Panc1 (cell line): ENCODE measurements at regions not wholly inside any gene's neighbourhood (a gene's known extent, or its start where the extent isn't known, plus 50 kb on each side); places are given as distances from the start of the nearest gene placed in this dataset.

Experiments used
- ATAC-seq: fragments of 200-7000 bp; cut with Tn5 transposase; 2 replicates; pipeline ENCODE4 v1.9.1; 2020; ENCODE audit warnings: mild to moderate bottlenecking, moderate library complexity
- BruUV-seq: library from RNA; stranded (reverse); fragments of 400-500 nt; replicated peaks from 2 replicates; lab custom pipeline; 2021; lab: Mats Ljungman, UMichigan
- CTCF ChIA-PET: fragments of 300-600 bp; sonication (Branson Sonifier 250); formaldehyde crosslinking; loops from one replicate; lab custom pipeline; 2022; ENCODE audit warnings: antibody characterized with exemption; lab: Charles Lee
- POLR2A ChIA-PET: fragments of 300-600 bp; sonication (Branson Sonifier 250); formaldehyde crosslinking; loops from one replicate; lab custom pipeline; 2022; ENCODE audit warnings: antibody characterized with exemption; lab: Charles Lee
- DNase-seq: peaks from one replicate; pipeline ENCODE4 v3.0.0-alpha.2; 2010; ENCODE audit warnings: low read depth, low spot score
- H3K27ac ChIP-seq: 2 replicates; pipeline ENCODE4 v1.5.1; 2011; ENCODE audit warnings: mild to moderate bottlenecking, low read length, inconsistent platforms
- H3K27me3 ChIP-seq: fragments of 200-500 bp; sonication (Bioruptor generic); 2 replicates; pipeline ENCODE4 v1.6.0; 2014; ENCODE audit warnings: low read length, inconsistent platforms; ENCODE audit not compliant: control insufficient read depth, insufficient read depth
- H3K36me3 ChIP-seq: fragments of 200-500 bp; sonication (Bioruptor generic); 2 replicates; pipeline ENCODE4 v1.5.1; 2014; ENCODE audit warnings: inconsistent platforms, mild to moderate bottlenecking, low read length, moderate library complexity; ENCODE audit not compliant: control insufficient read depth, insufficient read depth
- H3K4me1 ChIP-seq: 2 replicates; pipeline ENCODE4 v1.5.1; 2011; ENCODE audit warnings: inconsistent platforms, mild to moderate bottlenecking, low read length, moderate library complexity; ENCODE audit not compliant: control insufficient read depth, insufficient read depth
- H3K4me3 ChIP-seq, 2 experiments: 2 replicates each; pipeline ENCODE4 v1.5.1; 2011 to 2012; ENCODE audit warnings: low read depth in 2 of 2, low read length in 2 of 2, mild to moderate bottlenecking in 2 of 2, inconsistent platforms in 1 of 2, moderate library complexity in 1 of 2
- H3K9me3 ChIP-seq: fragments of 200-500 bp; sonication (Bioruptor generic); 2 replicates; pipeline ENCODE4 v1.5.1; 2014; ENCODE audit warnings: low read depth, mild to moderate bottlenecking, inconsistent platforms, low read length, moderate library complexity; ENCODE audit not compliant: control insufficient read depth, insufficient read depth
- POLR2AphosphoS5 ChIP-seq: IDR thresholded peaks from 2 replicates; pipeline ENCODE4 v1.6.1; 2012; ENCODE audit warnings: mild to moderate bottlenecking, low read depth, low read length, moderate library complexity
- REST ChIP-seq, 2 experiments: IDR thresholded peaks; 2 replicates each; pipeline ENCODE4 v1.6.1; 2011 to 2012; ENCODE audit warnings: low read depth in 2 of 2, control low read depth in 1 of 2, low read length in 1 of 2, mild to moderate bottlenecking in 1 of 2, moderate library complexity in 1 of 2; ENCODE audit not compliant: insufficient read depth in 1 of 2
- SIN3A ChIP-seq: IDR thresholded peaks from 2 replicates; pipeline ENCODE4 v1.6.1; 2012; ENCODE audit warnings: low read depth, mild to moderate bottlenecking, low read length, moderate library complexity, borderline replicate concordance; ENCODE audit not compliant: insufficient read depth
- TCF7L2 ChIP-seq: IDR thresholded peaks from 2 replicates; pipeline ENCODE4 v1.6.1; 2011; ENCODE audit warnings: mild to moderate bottlenecking, low read depth, low read length, inconsistent platforms
- in situ Hi-C: cut with HindIII; loops from 2 replicates; pipeline ENCODE4 v1.10.0; 2016; ENCODE audit warnings: low sequenced_read_pairs, low pct_unique_long_range_greater_than_20kb
- intact Hi-C: fragments of 100-400 bp; cut with micrococcal nuclease; formaldehyde crosslinking; loops from one replicate; pipeline ENCODE4 v1.10.0; 2022; ENCODE audit not compliant: unreplicated experiment
- TF ChIP-seq, protein P1 (sequence below): fragments of 450-650 bp; IDR thresholded peaks from 2 replicates; pipeline ENCODE4 v1.5.1; 2017; ENCODE audit warnings: mild to moderate bottlenecking

DNA sequence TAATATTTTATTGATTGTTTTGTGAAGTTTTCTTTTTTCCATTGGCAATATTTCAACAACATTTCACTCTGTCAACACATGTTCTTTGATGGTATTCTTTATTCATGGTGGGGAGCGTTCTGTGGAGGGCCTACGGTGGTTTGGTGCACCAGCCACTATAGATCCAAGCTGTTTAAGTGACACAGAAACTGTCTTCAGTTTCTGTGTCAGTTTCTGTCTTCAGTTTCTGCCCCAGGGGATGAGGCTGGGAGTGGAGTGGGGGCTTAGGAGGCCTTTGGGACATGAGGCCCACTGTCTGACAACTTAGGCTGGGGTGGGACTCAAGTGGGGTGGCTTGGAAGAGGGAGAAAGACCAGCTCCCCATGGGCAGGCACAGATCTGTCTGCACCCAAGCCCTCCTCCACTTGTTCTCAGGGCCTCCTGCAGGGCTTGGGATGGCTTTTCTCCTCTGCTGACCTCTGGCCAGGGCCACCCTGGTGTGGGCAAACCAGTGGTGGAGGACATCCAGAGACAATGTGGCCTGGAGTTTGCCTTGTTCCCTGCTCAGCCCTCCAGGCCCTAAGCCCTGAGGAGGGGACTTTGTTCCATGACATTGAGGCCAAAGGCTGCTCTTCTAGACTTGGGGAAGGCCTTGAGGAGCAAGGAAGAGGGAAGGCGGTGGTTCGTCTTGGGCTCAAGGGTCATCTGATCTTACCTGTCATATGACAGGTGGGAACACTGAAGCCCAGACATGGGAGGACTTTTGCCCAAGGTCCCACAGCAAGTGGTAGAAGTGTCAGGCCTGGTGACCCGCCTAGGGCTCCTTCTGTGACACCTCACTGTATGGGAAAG is 60.3 kb upstream of the SMAD6 start:
- Histone ChIP-seq H3K4me1 (no peaks in the 10 kb centered on the region), H3K9me3 (no peaks in the 10 kb centered on the region), H3K36me3 (no peaks in the 10 kb centered on the region), H3K27ac (no peak overlapping the region), H3K4me3 (no peak overlapping the region), H3K27me3 (no peaks in the 10 kb centered on the region)
- intact Hi-C loops (no loop called here), in situ Hi-C loops (no loop called here)
- CTCF ChIA-PET: interaction anchor here (0.7 kb wide), 1 partner anchor 257 kb away, joined by 6 read pairs; no protein-coding TSS in a partner anchor
- ATAC-seq (no peak), DNase-seq (no peak)
- BruUV-seq: no TSS peak
- POLR2A ChIA-PET: interaction anchor here (0.6 kb wide), 1 partner anchor 366 kb away, joined by 3 read pairs; no protein-coding TSS in a partner anchor
- TF ChIP-seq TCF7L2 (no peak), REST (IDR thresholded peaks at IDR 0.05; ENCODE audit: insufficient read depth in 1 of 2, low read depth in 2 of 2, low read length in 1 of 2) (no peak), SIN3A (no peak), POLR2AphosphoS5 (no peak)
- TF ChIP-seq, protein P1, sequence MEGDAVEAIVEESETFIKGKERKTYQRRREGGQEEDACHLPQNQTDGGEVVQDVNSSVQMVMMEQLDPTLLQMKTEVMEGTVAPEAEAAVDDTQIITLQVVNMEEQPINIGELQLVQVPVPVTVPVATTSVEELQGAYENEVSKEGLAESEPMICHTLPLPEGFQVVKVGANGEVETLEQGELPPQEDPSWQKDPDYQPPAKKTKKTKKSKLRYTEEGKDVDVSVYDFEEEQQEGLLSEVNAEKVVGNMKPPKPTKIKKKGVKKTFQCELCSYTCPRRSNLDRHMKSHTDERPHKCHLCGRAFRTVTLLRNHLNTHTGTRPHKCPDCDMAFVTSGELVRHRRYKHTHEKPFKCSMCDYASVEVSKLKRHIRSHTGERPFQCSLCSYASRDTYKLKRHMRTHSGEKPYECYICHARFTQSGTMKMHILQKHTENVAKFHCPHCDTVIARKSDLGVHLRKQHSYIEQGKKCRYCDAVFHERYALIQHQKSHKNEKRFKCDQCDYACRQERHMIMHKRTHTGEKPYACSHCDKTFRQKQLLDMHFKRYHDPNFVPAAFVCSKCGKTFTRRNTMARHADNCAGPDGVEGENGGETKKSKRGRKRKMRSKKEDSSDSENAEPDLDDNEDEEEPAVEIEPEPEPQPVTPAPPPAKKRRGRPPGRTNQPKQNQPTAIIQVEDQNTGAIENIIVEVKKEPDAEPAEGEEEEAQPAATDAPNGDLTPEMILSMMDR: no peak

GRCh38 chr15:66642514-66642913 is 59.5 kb upstream of the SMAD6 start:
- Histone ChIP-seq H3K4me1 (no peaks in the 10 kb centered on the region), H3K27me3 (no peaks in the 10 kb centered on the region), H3K36me3 (no peaks in the 10 kb centered on the region), H3K9me3 (no peaks in the 10 kb centered on the region), H3K27ac (no peak overlapping the region), H3K4me3 (no peak overlapping the region)
- no peak for ATAC-seq
- intact Hi-C loops: no loop called here
- in situ Hi-C loops: no loop called here
- POLR2A ChIA-PET: interaction anchor here (0.6 kb wide), 1 partner anchor 366 kb away, joined by 3 read pairs; no protein-coding TSS in a partner anchor
- no peak for DNase-seq
- BruUV-seq: no TSS peak
- CTCF ChIA-PET: no interaction called here
- TF ChIP-seq TCF7L2 (no peak), POLR2AphosphoS5 (no peak), SIN3A (no peak), REST (IDR thresholded peaks at IDR 0.05; ENCODE audit: insufficient read depth in 1 of 2, low read depth in 2 of 2, low read length in 1 of 2) (no peak)
- TF ChIP-seq, protein P1: no peak
